Esophagus muscularis mucosa (tissue), 4 donors: ENCODE measurements at regions not wholly inside any gene's neighbourhood (a gene's known extent, or its start where the extent isn't known, plus 50 kb on each side); places are given as distances from the start of the nearest gene placed in this dataset.

Experiments used
- EP300 ChIP-seq: sonication (generic); formaldehyde crosslinking; IDR thresholded peaks from one replicate; pipeline ENCODE4 v1.6.1; 2017; ENCODE audit warnings: antibody characterized with exemption
- POLR2AphosphoS5 ChIP-seq, 2 donors: sonication (generic); formaldehyde crosslinking; IDR thresholded peaks; one replicate each; pipeline ENCODE4 v1.6.1; 2017; ENCODE audit warnings: antibody characterized with exemption in 2 of 2
- TF ChIP-seq, protein P1 (sequence below), 3 experiments: fragments of 200-600 bp in 2 of 3; fragments of 450-650 bp in 1 of 3; sonication (generic) in 2 of 3; IDR thresholded peaks; one replicate each; pipeline ENCODE4 v1.5.1; 2017 to 2019; ENCODE audit warnings: antibody characterized with exemption in 3 of 3, mild to moderate bottlenecking in 2 of 3, moderate library complexity in 1 of 3

DNA sequence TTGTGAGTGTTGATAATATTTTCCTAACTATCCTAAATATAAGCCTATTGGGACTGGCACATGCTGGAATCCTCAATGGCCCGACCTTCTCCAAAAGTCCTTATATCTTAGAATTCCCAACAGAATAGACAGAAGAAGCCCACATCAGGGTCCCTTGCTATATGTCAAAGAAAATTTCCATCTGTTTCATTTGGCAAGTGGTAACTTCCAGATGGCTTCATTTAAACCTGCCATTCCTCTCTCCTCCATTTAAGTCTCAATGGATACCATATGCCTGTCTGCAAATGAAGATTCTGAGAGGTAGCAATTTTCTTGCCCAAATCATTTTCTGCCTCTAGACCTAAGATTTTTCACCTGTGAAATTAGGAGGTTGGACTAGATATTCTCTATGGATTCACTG, 73.1 kb upstream of the KCNA4 start:
- TF ChIP-seq, protein P1, sequence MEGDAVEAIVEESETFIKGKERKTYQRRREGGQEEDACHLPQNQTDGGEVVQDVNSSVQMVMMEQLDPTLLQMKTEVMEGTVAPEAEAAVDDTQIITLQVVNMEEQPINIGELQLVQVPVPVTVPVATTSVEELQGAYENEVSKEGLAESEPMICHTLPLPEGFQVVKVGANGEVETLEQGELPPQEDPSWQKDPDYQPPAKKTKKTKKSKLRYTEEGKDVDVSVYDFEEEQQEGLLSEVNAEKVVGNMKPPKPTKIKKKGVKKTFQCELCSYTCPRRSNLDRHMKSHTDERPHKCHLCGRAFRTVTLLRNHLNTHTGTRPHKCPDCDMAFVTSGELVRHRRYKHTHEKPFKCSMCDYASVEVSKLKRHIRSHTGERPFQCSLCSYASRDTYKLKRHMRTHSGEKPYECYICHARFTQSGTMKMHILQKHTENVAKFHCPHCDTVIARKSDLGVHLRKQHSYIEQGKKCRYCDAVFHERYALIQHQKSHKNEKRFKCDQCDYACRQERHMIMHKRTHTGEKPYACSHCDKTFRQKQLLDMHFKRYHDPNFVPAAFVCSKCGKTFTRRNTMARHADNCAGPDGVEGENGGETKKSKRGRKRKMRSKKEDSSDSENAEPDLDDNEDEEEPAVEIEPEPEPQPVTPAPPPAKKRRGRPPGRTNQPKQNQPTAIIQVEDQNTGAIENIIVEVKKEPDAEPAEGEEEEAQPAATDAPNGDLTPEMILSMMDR (IDR thresholded peaks at IDR 0.05), result no peak
- TF ChIP-seq EP300, result no peak
- no peak for TF ChIP-seq POLR2AphosphoS5 (IDR thresholded peaks at IDR 0.05)
